Tibial artery (tissue), 4 donors: ENCODE measurements at regions not wholly inside any gene's neighbourhood (a gene's known extent, or its start where the extent isn't known, plus 50 kb on each side); places are given as distances from the start of the nearest gene placed in this dataset.

Experiments
- DNase-seq, 2 donors: peaks; one replicate each; pipeline ENCODE4 v3.0.0-alpha.2; 2019
- H3K27ac ChIP-seq, 2 donors: fragments of 200-600 bp; sonication (generic) in 1 of 2; 1 replicate in 1 of 2; 2 replicates in 1 of 2; pipeline ENCODE4 v1.5.1; 2018 to 2019; ENCODE audit warnings: mild to moderate bottlenecking in 1 of 2
- H3K27me3 ChIP-seq, 2 donors: fragments of 200-600 bp; sonication (generic) in 1 of 2; one replicate each; pipeline versions ENCODE4 v1.5.1 to v1.6.0; 2016 to 2019
- H3K36me3 ChIP-seq, 3 donors: fragments of 200-600 bp; sonication (generic) in 2 of 3; one replicate each; pipeline ENCODE4 v1.5.1; 2016 to 2019; ENCODE audit warnings: mild to moderate bottlenecking in 2 of 3
- H3K4me1 ChIP-seq, 4 donors: fragments of 200-600 bp; sonication (generic) in 2 of 4; 1 replicate in 3 of 4; 2 replicates in 1 of 4; pipeline ENCODE4 v1.5.1; 2016 to 2019
- H3K4me3 ChIP-seq, 2 donors: fragments of 200-600 bp; sonication (generic) in 1 of 2; 1 replicate in 1 of 2; 2 replicates in 1 of 2; pipeline ENCODE4 v1.5.1; 2018 to 2019; ENCODE audit warnings: mild to moderate bottlenecking in 2 of 2
- H3K9me3 ChIP-seq, 3 donors: fragments of 200-600 bp; sonication (generic) in 1 of 3; one replicate each; pipeline ENCODE4 v1.5.1; 2016 to 2019
- CTCF ChIP-seq, 2 experiments: fragments of 200-600 bp in 1 of 2; fragments of 450-650 bp in 1 of 2; IDR thresholded peaks; one replicate each; pipeline ENCODE4 v1.5.1; 2017 to 2019; ENCODE audit warnings: antibody characterized with exemption in 2 of 2, mild to moderate bottlenecking in 1 of 2, moderate library complexity in 1 of 2
- intact Hi-C: fragments of 100-400 bp; cut with DNase I; formaldehyde crosslinking; loops from one replicate; pipeline ENCODE4 v1.15.0; 2023; ENCODE audit warnings: low total_unique reads

- Histone ChIP-seq H3K27me3 (no peaks in the 10 kb centered on the region), H3K36me3 (no peaks in the 10 kb centered on the region), H3K4me1 (no peaks in the 10 kb centered on the region), H3K4me3 (no peak overlapping the region), H3K9me3 (no peaks in the 10 kb centered on the region), H3K27ac (no peak overlapping the region)
- TF ChIP-seq CTCF (IDR thresholded peaks at IDR 0.05) = no peak
- intact Hi-C loops = no loop called here
- no peak for DNase-seq
These were observed 1731.7 kb downstream of the ARAP2 start for GRCh38 chr4:34512616-34513015.

- TF ChIP-seq CTCF (IDR thresholded peaks at IDR 0.05) = no peak
These were observed 1727.8 kb downstream of the ARAP2 start for GRCh38 chr4:34516524-34516923.

GRCh38 chr4:34534916-34535315, 1709.4 kb downstream of the ARAP2 start:
- DNase-seq = no peak
- Histone ChIP-seq H3K9me3 (no peaks in the 10 kb centered on the region), H3K36me3 (no peaks in the 10 kb centered on the region), H3K4me3 (no peak overlapping the region), H3K27me3 (no peaks in the 10 kb centered on the region), H3K27ac (no peak overlapping the region), H3K4me1 (no peaks in the 10 kb centered on the region)
- intact Hi-C loops = no loop called here
- TF ChIP-seq CTCF (IDR thresholded peaks at IDR 0.05) = no peak

More at GRCh38 chr4:34516524-34516923, 1727.8 kb downstream of the ARAP2 start:
- no peak overlapping the region for H3K27ac ChIP-seq
- no peaks in the 10 kb centered on the region for H3K36me3 ChIP-seq
- H3K9me3 ChIP-seq = no peaks in the 10 kb centered on the region
- no peak for DNase-seq
- no peaks in the 10 kb centered on the region for H3K27me3 ChIP-seq
- no peak overlapping the region for H3K4me3 ChIP-seq
- H3K4me1 ChIP-seq = no peaks in the 10 kb centered on the region
- intact Hi-C loops = no loop called here

- H3K4me3 ChIP-seq = no peak overlapping the region
- H3K36me3 ChIP-seq = no peaks in the 10 kb centered on the region
- intact Hi-C loops = no loop called here
- H3K27ac ChIP-seq = no peak overlapping the region
- no peaks in the 10 kb centered on the region for H3K4me1 ChIP-seq
- no peaks in the 10 kb centered on the region for H3K9me3 ChIP-seq
- no peak for TF ChIP-seq CTCF (IDR thresholded peaks at IDR 0.05)
- DNase-seq = no peak
- no peaks in the 10 kb centered on the region for H3K27me3 ChIP-seq
These were observed 1678.2 kb downstream of the ARAP2 start for GRCh38 chr4:34566091-34566490.

- Histone ChIP-seq H3K4me1 (no peaks in the 10 kb centered on the region), H3K9me3 (no peaks in the 10 kb centered on the region), H3K27me3 (no peaks in the 10 kb centered on the region), H3K4me3 (no peak overlapping the region), H3K36me3 (no peaks in the 10 kb centered on the region), H3K27ac (no peak overlapping the region)
- no peak for TF ChIP-seq CTCF (IDR thresholded peaks at IDR 0.05)
- DNase-seq = no peak
- intact Hi-C loops = no loop called here
These were observed 1672.3 kb downstream of the ARAP2 start for GRCh38 chr4:34572026-34572425.

GRCh38 chr4:34615315-34615714, 1629.0 kb downstream of the ARAP2 start:
- no peak for TF ChIP-seq CTCF (IDR thresholded peaks at IDR 0.05)
- no peak for DNase-seq
- Histone ChIP-seq H3K9me3 (no peaks in the 10 kb centered on the region), H3K4me1 (no peaks in the 10 kb centered on the region), H3K27me3 (no peaks in the 10 kb centered on the region), H3K36me3 (no peaks in the 10 kb centered on the region), H3K27ac (no peak overlapping the region), H3K4me3 (no peak overlapping the region)
- intact Hi-C loops = no loop called here
